Nephron progenitor cell (in vitro differentiated cells): ENCODE measurements at regions not wholly inside any gene's neighbourhood (a gene's known extent, or its start where the extent isn't known, plus 50 kb on each side); places are given as distances from the start of the nearest gene placed in this dataset.

Experiments used
- DNase-seq: peaks from one replicate; pipeline ENCODE4 v3.0.0; 2021
- H3K27ac Mint-ChIP-seq: 2 replicates; pipeline ENCODE4 v1.8.0; 2021; ENCODE audit warnings: mild to moderate bottlenecking, moderate library complexity, mixed read lengths
- H3K27me3 Mint-ChIP-seq: 2 replicates; pipeline ENCODE4 v1.8.0; 2021; ENCODE audit warnings: mild to moderate bottlenecking, low read depth, mixed read lengths; ENCODE audit not compliant: poor library complexity
- H3K36me3 Mint-ChIP-seq: 2 replicates; pipeline ENCODE4 v1.8.0; 2021; ENCODE audit warnings: low read depth, mixed read lengths
- H3K4me1 Mint-ChIP-seq: 2 replicates; pipeline ENCODE4 v1.8.0; 2021; ENCODE audit warnings: mixed read lengths
- H3K4me3 Mint-ChIP-seq: 2 replicates; pipeline ENCODE4 v1.8.0; 2021; ENCODE audit warnings: mild to moderate bottlenecking, moderate library complexity, mixed read lengths
- H3K9me3 Mint-ChIP-seq: 2 replicates; pipeline ENCODE4 v1.8.0; 2021; ENCODE audit warnings: mild to moderate bottlenecking, moderate library complexity, mixed read lengths
- TF ChIP-seq, protein P1 (sequence below): fragments of 200-600 bp; sonication (generic); IDR thresholded peaks from 2 replicates; pipeline ENCODE4 v1.5.0; 2021; ENCODE audit warnings: antibody characterized with exemption

GRCh38 chr1:213330281-213330680, 279.2 kb downstream of the RPS6KC1 start:
- TF ChIP-seq, protein P1, sequence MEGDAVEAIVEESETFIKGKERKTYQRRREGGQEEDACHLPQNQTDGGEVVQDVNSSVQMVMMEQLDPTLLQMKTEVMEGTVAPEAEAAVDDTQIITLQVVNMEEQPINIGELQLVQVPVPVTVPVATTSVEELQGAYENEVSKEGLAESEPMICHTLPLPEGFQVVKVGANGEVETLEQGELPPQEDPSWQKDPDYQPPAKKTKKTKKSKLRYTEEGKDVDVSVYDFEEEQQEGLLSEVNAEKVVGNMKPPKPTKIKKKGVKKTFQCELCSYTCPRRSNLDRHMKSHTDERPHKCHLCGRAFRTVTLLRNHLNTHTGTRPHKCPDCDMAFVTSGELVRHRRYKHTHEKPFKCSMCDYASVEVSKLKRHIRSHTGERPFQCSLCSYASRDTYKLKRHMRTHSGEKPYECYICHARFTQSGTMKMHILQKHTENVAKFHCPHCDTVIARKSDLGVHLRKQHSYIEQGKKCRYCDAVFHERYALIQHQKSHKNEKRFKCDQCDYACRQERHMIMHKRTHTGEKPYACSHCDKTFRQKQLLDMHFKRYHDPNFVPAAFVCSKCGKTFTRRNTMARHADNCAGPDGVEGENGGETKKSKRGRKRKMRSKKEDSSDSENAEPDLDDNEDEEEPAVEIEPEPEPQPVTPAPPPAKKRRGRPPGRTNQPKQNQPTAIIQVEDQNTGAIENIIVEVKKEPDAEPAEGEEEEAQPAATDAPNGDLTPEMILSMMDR = no peak
- Mint-ChIP-seq H3K27me3 (peaks cover 11% of the 10 kb centered on the region), H3K27ac (no peak overlapping the region), H3K36me3 (no peaks in the 10 kb centered on the region), H3K4me1 (peaks cover 15% of the 10 kb centered on the region), H3K4me3 (no peak overlapping the region), H3K9me3 (no peaks in the 10 kb centered on the region)
- no peak for DNase-seq

GRCh38 chr1:213331631-213332175, 280.7 kb downstream of the RPS6KC1 start:
- no peak for DNase-seq
- H3K9me3 Mint-ChIP-seq = no peaks in the 10 kb centered on the region
- peaks cover 9% of the 10 kb centered on the region for H3K4me1 Mint-ChIP-seq
- H3K4me3 Mint-ChIP-seq = no peak overlapping the region
- peaks cover 15% of the 10 kb centered on the region for H3K27me3 Mint-ChIP-seq
- no peaks in the 10 kb centered on the region for H3K36me3 Mint-ChIP-seq
- TF ChIP-seq, protein P1 = no peak
- H3K27ac Mint-ChIP-seq = no peak overlapping the region

DNA sequence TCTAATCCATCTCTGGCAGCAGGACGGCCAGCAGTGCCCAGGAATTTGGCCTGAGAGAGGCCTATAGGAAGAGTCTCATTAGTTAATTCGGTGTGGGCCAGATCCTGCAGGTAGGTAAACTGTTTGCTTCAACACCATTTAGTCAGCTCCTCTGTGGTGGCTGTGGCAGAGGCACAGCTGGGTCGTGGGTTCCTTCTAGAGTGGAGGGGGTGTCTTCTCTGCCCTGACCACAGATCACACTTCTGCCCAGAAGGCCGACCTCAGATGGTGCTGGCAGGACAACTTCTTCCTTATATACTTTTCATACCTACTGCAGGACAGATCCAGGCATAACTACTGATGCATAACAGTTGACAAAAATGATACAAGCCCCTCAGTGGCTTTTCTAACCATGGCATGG, 281.4 kb downstream of the RPS6KC1 start:
- Mint-ChIP-seq H3K27me3 (peaks cover 15% of the 10 kb centered on the region), H3K27ac (no peak overlapping the region), H3K4me1 (peaks cover 3% of the 10 kb centered on the region), H3K9me3 (no peaks in the 10 kb centered on the region), H3K36me3 (no peaks in the 10 kb centered on the region), H3K4me3 (no peak overlapping the region)
- TF ChIP-seq, protein P1 = no peak
- DNase-seq = no peak

GRCh38 chr1:213333121-213333520, 282.1 kb downstream of the RPS6KC1 start:
- no peaks in the 10 kb centered on the region for H3K4me1 Mint-ChIP-seq
- H3K27ac Mint-ChIP-seq = no peak overlapping the region
- H3K4me3 Mint-ChIP-seq = no peak overlapping the region
- peaks cover 15% of the 10 kb centered on the region for H3K27me3 Mint-ChIP-seq
- no peaks in the 10 kb centered on the region for H3K9me3 Mint-ChIP-seq
- H3K36me3 Mint-ChIP-seq = no peaks in the 10 kb centered on the region
- no peak for DNase-seq
- TF ChIP-seq, protein P1 = no peak

DNA sequence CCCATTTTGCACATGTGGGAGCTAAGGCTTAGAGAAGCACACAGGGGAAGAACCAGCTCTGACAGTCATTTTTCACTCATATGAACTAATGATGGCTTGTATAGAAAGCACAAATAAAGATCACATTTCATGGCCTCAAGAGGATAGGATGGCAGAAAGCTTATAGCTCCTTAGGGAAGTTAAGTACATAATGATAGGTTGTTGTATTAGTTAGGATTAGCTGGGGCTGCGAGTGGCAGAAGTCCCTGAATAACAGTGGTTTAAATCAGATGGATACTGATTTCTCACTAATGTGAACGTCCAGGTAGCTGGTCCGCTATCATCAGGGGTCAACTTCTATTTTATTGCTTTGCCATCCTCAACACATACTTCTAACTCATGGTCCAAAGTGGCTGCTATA, 284.0 kb downstream of the RPS6KC1 start:
- H3K9me3 Mint-ChIP-seq = no peaks in the 10 kb centered on the region
- TF ChIP-seq, protein P1 = no peak
- H3K27me3 Mint-ChIP-seq = peaks cover 11% of the 10 kb centered on the region
- H3K27ac Mint-ChIP-seq = no peak overlapping the region
- no peaks in the 10 kb centered on the region for H3K4me1 Mint-ChIP-seq
- H3K36me3 Mint-ChIP-seq = no peaks in the 10 kb centered on the region
- H3K4me3 Mint-ChIP-seq = no peak overlapping the region
- DNase-seq = no peak

GRCh38 chr1:213337025-213337678, 286.1 kb downstream of the RPS6KC1 start:
- Mint-ChIP-seq H3K27ac (no peak overlapping the region), H3K27me3 (peaks cover 7% of the 10 kb centered on the region), H3K4me3 (no peak overlapping the region), H3K4me1 (no peaks in the 10 kb centered on the region), H3K9me3 (no peaks in the 10 kb centered on the region), H3K36me3 (no peaks in the 10 kb centered on the region)
- TF ChIP-seq, protein P1 = no peak
- no peak for DNase-seq
